GM21786 (cell line): ENCODE measurements at regions not wholly inside any gene's neighbourhood (a gene's known extent, or its start where the extent isn't known, plus 50 kb on each side); places are given as distances from the start of the nearest gene placed in this dataset.

Source experiments
- ATAC-seq: cut with Tn5 transposase; IDR thresholded peaks from one replicate; pipeline ENCODE4 v1.9.1; 2021; ENCODE audit not compliant: unreplicated experiment

DNA sequence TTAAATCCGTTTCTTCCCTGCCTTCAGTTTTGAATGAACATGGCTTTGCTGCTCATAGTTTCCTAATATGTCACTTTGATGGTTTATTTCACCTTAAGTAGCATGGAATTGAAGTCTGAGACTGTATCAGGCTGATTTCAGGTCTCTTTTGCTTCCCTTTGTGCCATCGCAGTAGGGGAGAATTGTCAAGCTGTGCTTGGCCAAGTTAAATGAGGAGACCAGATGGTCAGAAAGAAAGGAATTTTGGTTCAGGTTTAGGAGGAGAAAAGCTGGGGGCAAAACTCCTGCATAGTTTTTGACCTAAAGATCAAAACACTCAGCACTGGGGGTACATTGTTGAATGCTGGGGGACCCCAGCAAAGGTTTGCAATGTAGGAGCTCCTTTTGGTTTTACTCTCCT, 398.4 kb downstream of the NUAK1 start:
- ATAC-seq = no peak

DNA sequence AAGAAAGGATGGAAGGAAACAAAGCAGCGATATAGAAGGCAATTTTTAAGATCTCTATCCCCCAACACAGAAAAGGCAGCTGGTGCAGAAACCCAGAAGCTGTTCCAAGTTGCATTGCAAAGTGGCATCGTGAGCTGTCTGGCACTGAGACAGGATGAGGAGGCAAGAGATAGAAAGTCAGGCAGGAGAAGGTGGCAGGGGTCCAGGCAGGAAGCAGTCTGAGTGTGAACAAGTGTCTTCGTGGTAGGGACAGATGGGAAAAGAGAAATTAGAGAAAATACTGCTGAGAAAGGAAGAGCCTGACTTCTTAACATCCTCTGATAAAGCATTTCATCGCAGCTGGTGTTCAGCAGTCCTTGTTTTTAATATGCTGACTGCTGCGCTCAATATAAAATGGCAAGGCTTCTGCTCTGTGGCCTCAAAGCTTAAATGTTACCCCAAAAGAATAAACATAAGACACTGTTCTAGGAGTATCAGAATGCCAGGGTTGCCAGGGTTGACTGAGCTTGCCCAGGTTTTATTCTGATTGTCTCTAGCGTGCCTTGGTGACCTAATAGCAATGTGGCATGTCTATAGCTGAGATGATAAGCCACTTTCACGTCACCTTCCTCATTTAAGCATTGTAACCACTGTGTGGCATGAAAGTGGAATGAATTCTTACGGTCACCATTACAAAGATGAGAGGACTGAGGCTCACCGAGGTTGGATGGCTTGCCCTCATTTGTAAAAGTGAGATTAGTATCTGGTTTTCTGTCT, 397.6 kb downstream of the NUAK1 start:
- no peak for ATAC-seq

DNA sequence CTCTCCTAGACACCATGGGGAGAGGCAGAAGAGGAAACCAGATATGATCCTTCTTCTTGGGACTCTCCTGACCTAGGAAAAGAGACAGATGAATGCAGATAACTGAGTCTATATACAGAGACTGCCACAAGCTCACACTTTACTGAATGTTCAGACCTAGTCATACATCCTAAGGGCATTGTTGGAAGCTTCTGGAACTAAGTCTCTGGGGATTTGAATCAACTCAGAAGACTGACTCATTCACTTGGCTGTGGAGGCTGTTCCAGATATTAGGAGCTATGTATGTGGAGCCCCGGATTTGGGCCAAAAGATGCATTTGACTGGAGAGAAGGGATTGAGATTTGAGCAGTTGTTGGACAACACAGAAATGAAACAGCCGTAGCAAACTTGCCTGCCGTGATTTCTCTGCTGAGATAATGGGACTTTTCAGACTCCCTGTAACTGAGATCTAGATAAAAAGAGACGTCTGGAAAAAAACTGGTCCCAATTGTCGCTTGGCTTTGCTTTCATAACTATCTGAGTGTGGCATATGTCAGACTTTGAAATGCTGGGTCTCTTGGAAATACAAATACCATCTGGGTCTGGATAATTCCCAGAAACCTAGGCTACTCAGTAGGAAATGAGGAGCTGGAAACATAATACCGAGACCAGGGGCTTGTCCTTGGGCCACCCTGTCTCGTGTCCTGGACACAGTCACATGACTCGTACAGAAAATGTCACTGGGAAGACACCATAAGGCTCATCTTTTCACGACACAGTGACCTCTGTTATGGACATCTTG, 396.8 kb downstream of the NUAK1 start:
- ATAC-seq = no peak

DNA sequence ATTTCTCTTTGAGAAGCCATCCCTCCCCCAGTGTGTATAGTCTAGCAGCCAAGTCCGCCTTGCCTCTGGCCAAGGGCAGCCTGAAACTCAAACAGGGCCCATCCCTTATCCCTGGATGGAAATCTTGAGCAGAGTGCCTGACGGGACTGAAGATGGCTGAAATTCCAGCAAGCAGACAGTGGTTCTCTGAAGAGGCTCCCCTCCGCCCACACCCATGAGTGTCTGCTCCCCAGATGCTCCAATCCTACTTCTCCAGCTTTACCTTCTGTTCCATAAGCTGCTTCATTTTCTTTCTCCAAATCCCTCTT, 396.2 kb downstream of the NUAK1 start:
- ATAC-seq = no peak

DNA sequence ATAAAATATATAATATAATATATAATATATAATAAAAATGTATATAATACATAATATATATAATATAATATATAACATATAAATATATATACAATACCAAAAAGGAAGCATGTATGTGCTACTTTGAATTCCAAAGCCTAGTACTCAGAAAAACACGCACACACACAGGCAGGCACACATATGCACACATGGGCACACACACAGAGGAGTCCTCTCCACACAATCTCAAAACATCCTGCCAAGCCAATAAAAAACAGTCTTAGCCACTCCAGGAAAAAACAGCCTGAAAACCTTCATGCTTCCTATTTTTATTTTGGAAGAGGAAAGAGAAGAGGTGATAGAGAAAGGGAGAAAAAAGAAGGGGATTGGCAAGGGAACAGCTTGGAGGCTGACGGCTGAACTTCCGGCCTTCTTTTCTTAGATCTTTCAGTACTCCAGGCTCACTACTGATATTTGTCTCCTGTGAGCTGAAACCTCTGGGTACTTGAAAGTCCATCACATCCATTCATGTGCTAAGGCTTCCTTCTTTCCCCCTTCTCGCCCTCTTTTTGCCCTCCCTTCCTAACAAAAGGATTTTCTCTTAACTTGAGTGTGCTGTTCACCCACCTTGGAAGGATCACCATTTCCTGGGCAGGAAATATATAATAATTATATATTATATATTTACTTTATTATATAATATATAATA, 394.2 kb downstream of the NUAK1 start:
- ATAC-seq = no peak

DNA sequence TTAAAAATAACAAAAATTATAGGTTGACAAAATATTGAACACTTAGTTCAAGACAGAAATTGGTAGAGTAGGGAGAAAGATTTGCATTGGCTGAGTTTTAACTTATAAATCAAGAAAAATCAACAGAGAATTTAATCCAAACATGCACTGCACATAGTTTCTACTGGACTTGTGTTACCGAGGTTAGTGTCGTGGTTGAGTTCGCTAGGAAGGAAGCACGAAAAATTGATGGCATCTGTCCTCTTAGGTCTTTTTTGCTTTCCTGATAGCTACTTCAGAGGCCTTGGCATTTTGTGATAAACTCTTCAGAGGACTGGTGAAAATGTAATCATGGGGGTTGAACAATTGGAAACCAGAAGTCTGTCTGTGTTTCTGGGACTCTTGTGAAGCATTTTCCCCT, 392.9 kb downstream of the NUAK1 start:
- ATAC-seq = no peak

DNA sequence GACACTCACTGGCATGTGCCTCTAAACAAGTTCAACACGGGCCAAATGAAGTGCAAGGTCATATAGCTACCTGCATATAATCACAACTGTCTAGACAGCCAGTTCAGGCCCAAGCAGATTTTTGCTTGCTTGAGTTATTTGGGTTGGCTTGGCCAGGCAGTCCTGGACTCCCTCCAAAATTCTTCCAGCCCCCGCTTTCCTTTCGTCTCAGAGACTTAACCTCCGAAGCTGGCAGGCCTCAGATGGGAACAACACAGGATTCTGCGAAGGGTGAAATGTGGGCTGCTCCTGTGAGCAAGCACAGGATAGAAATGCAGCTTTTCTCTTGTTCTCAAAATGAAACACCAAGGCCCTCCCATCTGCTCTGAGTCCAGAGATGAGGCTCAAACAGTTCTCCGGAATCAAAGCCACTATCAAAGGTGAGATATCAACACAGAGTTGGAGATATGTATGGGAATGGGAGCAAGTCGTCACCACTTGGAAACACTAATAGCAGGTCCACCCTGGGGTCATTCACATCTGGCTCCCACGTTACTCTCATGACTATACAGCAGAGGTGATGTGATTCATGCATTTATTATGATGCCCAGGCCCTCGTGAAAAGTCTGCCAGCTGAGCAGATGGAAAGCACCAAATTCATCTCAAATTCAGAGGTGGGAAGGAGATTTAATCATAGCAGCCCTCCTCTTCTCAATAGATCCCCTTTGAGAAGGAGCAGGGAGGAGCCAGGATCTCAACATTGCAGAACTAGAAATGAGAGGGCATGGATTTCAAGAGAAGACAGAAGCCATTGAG, 389.8 kb downstream of the NUAK1 start:
- ATAC-seq = no peak

DNA sequence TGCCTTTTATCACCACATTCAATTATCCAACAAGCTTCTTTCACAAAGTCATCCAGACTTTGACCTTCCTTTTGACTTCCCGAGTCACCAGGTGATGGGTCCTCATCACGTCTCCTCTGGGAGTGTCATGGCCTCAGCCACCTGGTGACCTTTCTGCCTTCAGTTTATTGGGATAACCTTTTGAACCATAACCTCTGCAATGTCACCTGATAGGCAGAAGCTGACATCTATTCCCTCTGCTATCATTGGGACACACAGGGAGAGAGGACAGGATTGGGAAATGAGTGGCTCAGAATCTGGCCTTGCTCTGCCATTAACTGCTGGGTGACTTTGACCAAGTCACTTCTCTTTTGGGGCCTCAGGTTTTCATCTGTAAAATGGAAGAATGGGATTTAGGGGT, 388.7 kb downstream of the NUAK1 start:
- ATAC-seq = no peak

DNA sequence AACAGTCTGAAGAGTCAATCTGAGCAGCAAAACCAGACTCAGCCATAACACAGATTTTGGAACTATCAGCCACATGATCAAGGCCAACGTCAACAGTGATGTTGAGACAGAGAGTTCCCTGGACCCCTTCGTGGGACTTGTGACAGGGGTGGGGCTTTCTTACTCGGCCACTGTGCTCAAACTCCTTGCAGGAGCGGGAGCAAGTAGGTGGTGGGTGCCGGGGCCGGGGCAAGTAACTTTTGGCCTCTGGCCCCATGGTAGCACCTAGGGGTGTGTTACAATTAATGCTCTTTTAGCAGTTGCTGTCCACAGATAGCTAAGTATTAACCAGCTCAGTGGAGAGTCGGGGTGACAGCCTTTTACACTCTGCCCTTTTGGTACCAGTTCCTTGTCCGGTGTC, 384.4 kb downstream of the NUAK1 start:
- no peak for ATAC-seq

DNA sequence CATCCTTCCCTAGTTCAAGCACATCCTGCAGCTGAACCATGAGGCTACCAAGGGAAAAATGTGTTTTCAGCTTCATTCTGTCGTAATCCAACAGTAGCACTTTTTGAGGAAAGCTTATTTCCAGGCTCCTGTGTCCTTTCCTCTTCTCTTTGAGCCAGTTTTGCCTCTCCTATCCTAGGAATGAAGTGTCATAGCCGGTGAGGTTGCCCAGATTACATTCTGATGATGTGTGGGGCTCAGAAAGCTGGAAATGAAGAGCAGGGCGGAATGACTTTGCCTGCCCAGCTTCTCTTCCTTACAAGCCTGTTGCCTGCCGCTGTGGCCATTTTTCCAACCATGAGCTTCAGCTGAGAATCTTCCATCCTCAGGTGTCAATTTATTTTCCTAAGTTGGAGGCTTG, 381.8 kb downstream of the NUAK1 start:
- ATAC-seq = no peak

DNA sequence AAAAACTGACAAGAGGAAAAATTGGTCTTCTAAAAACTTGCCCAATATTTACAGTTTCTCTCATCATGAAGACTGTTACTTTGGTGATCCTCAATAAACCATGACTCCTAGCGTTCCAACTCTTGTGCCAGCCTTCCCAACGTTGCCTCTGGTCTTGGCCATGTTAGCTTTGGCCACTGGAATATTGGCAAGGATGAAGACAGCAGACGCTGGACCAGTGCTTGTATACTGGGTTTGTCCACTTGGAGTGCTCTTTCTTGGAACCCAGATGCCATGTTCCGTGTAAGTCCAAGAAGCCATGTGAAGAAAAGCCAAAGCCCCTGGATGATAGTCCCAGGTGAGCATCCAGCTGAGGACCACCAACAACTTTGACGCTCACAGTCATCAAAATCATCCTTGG, 379.6 kb downstream of the NUAK1 start:
- no peak for ATAC-seq

DNA sequence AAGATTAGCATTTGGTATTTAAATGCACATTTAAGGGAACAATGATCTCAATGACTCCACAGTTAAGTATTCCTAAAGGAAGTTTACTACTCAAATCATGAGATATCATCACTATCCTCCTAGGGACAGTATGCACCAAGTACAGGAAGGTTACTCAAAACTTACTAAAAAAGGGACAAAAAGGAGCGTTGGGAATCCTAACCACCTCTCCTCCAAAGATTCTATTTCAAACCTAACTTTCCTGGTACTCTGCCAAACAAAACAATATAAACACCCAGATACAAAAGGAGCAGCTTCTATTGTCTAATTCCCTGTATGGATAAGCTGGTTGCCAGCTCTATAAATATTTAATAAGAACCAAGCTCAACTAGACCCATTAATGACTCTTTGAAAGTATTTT, 377.7 kb downstream of the NUAK1 start:
- no peak for ATAC-seq

DNA sequence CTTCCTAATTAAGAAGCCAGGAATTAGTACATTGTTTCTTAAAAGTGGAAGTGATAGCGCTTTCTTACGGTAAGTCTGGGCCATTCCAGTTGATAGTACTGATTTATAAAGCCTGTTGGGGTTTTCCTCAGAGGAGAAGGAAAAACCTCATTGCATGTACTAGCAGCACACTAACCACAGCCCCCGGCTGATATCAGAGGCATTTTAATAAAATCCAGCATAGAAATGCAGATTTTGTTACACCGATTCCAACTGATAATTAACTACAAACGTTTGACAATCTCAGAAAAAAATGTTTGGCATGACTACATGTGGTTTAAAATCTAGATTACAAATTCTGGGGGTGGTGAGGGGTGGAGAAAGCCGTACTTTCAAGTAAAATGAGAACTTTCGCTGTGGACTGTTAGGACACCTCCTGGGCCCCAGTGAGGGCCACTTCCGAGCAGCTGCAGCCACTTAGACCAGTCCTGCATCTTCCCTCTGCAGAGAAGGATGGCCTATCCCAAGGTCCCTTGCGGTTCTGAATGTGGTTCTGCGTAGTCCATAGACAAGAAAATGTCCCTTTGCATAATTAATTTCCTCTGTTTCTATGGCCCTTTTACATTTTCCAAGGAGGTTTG, 374.4 kb downstream of the NUAK1 start:
- ATAC-seq = no peak

DNA sequence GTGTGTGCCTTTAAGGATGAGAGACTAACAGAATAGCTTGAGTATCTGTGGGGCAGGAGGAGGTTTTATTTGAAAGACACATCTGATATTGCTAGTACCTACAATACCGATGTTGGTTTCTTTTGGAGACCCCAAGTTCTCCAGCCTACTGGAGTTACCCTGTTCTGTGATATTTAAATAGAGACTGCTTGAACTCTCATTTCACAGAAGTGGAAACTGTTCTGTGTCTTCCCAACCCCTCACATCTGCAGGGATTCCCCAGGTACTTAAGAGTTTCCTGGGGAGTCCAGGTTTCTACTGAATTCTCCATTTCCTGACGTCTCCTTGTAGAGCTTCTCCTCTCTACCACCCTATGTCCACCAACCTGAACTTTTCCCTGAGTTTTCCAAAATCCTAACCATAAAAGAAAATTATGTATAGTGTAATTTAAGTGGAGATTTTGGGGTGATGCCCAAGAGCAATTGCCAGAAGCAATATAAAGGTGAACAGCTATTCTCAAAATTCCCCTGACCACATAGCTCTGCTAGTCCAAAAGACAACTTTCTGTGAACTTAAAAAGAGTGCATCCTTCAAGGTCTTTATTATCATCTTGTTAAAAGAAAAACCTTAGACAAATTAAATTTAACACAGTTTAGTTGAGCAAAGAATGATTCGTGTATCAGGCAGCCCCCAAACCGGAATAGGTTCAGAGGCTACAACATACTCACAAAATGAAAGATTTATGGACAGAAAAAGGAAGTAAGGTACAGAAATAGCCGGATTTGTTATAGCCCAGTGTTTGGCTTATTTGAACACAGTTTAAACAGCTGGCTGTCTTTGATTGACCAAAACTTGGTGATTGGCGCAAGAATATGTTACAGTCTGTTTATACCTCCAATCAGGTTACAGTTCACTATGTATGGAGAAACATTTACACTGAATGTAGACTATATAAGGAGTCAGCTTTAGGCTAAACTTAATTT, 373.4 kb downstream of the NUAK1 start:
- no peak for ATAC-seq

DNA sequence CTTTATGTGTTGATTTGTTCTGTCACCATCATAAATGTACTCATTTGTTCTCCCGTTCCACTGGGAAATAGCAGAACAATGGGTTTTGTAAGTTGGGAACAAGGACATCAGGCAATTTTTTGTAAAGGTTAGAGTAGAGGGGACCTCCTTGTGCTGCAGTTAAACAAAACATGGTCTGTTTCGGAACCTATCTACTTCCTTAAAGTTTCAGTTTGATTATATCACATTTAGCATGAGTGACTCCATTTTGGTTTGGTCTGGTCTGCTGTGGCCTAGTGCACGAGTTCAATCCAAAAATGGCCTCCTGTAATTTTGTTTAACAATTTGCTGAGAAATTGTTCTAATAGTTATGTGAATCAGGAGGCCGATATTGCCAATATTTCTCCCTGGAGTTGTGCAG, 372.7 kb downstream of the NUAK1 start:
- no peak for ATAC-seq

DNA sequence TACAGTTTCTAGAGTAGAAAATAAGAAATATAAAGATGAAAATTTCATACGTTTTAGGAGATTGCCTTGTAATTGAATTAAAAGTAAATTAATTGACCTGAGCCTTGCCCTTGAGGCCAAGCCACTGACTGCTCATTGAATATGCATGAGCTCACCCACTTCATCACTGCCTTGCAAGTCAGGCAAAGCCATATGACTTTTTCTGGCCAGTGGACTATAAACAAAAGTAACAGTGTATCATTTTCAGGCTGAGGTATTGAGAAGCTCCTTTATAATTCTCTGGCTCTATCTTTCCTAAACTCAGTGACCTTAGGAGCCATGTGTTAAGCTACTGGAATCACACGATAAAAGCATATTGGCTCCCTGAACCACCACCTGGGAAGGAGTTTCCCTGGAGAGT, 369.3 kb downstream of the NUAK1 start:
- no peak for ATAC-seq

DNA sequence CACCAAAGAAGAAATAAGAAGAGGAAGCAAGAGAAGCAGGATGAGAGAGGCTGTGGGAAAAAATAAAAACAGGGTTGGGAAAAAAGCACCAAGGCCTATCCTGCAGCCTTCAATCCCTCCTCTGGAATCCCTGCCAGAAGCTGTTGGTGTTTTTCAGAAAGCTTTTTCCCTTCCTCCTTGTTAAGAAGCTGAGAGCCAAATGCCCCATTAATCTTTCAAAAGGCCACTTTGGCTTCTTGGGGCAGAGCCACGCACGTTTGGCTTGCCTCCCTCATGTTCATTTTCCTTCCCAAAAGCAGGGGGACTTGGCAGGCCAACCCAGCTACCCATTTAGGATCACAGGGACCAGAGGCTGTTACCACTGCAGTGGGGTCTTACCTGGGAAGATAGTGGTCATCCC, 365.3 kb downstream of the NUAK1 start:
- ATAC-seq = no peak

DNA sequence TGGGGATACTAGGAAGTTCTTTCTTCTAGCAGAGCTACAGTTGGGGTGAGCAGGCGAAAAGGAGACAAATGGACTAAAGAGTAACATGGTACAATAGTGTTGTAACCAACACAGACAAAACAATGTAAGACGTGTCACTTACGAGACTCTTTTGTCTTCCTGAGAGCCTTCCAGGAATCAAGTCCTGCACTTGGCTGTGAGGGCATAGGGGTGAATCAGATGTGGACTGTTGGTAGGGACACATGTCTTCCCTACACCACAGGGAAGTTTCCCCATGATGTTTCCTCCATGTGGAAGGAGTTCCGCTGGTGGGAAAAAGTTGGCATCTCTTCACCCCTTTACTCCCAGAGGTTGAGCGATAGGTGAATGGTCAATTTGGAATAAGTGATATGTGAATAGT, 364.7 kb downstream of the NUAK1 start:
- ATAC-seq = no peak

DNA sequence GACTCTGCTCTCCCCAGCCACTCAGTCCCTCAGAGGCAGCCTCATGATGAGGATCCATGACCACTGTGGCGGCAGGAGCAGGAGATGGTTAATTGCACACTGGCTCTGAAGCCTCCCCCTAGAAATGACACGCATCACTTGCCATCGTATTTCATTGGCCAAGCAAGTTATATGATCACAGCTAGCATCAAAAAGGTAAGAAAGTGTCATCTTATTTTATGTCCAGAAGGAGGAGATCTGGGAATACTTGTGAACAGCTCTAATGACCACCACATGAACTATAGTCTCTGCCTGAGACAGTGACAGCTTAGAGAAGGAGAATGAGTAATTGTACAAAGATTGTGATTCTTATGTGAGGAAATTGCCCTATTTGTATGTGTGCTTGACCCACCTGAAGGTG, 363.4 kb downstream of the NUAK1 start:
- no peak for ATAC-seq
